Adipocyte (in vitro differentiated cells): ENCODE measurements at regions not wholly inside any gene's neighbourhood (a gene's known extent, or its start where the extent isn't known, plus 50 kb on each side); places are given as distances from the start of the nearest gene placed in this dataset.
"Not testable (repeated sequence)": the region's sequence is repeated elsewhere in the genome, so short reads cannot be mapped to it uniquely, and the experiment has no call there.

Source experiments
- DNase-seq: peaks from one replicate; pipeline ENCODE4 v3.0.0-alpha.2; 2015; ENCODE audit warnings: low read depth
- H3K27me3 ChIP-seq: replicated peaks from 2 replicates; pipeline ENCODE4 v1.7.0; 2013; ENCODE audit warnings: mild to moderate bottlenecking, low read length, moderate library complexity; ENCODE audit not compliant: control insufficient read depth, insufficient read depth
- H3K36me3 ChIP-seq: 2 replicates; pipeline ENCODE4 v1.7.0; 2013; ENCODE audit warnings: low read length, mild to moderate bottlenecking, moderate library complexity; ENCODE audit not compliant: control insufficient read depth, insufficient read depth, severe bottlenecking
- H3K4me1 ChIP-seq: 2 replicates; pipeline ENCODE4 v1.7.0; 2013; ENCODE audit warnings: mild to moderate bottlenecking, low read length, moderate library complexity; ENCODE audit not compliant: control insufficient read depth, insufficient read depth
- H3K4me3 ChIP-seq: 2 replicates; pipeline ENCODE4 v1.7.0; 2013; ENCODE audit warnings: mild to moderate bottlenecking, low read length, moderate library complexity
- H3K9ac ChIP-seq: 2 replicates; pipeline ENCODE4 v1.7.0; 2013; ENCODE audit warnings: mild to moderate bottlenecking, low read length, moderate library complexity
- H3K9me3 ChIP-seq: 2 replicates; pipeline ENCODE4 v1.7.0; 2013; ENCODE audit warnings: mild to moderate bottlenecking, low read length, moderate library complexity; ENCODE audit not compliant: control insufficient read depth

- Histone ChIP-seq H3K27me3 (no peaks in the 10 kb centered on the region), H3K9ac (no peak overlapping the region), H3K4me1 (no peaks in the 10 kb centered on the region), H3K9me3 (peaks cover 16% of the 10 kb centered on the region), H3K36me3 (no peaks in the 10 kb centered on the region), H3K4me3 (no peak overlapping the region)
- DNase-seq, result no peak
These were observed 156.8 kb upstream of the STS start for GRCh38 chrX:6990552-6991193.

GRCh38 chrX:6989858-6990257 lies 157.7 kb upstream of the STS start:
- H3K4me1 ChIP-seq, result no peaks in the 10 kb centered on the region
- no peak overlapping the region for H3K4me3 ChIP-seq
- H3K27me3 ChIP-seq, result no peaks in the 10 kb centered on the region
- H3K36me3 ChIP-seq, result no peaks in the 10 kb centered on the region
- H3K9ac ChIP-seq, result no peak overlapping the region
- no peak for DNase-seq
- peaks cover 12% of the 10 kb centered on the region for H3K9me3 ChIP-seq

- H3K27me3 ChIP-seq, H3K4me1 ChIP-seq, H3K9me3 ChIP-seq, H3K36me3 ChIP-seq, DNase-seq, H3K9ac ChIP-seq, H3K4me3 ChIP-seq: not testable (repeated sequence)
These were observed 158.8 kb upstream of the STS start for GRCh38 chrX:6988694-6989093.

- H3K9me3 ChIP-seq, result no peaks in the 10 kb centered on the region
- H3K4me1 ChIP-seq, result no peaks in the 10 kb centered on the region
- no peaks in the 10 kb centered on the region for H3K36me3 ChIP-seq
- H3K4me3 ChIP-seq, result no peak overlapping the region
- DNase-seq, result no peak
- no peaks in the 10 kb centered on the region for H3K27me3 ChIP-seq
- no peak overlapping the region for H3K9ac ChIP-seq
These were observed 160.6 kb upstream of the STS start for GRCh38 chrX:6986915-6987314.

GRCh38 chrX:6985537-6985936 lies 162.0 kb upstream of the STS start:
- Histone ChIP-seq H3K9me3 (no peaks in the 10 kb centered on the region), H3K4me1 (no peaks in the 10 kb centered on the region), H3K4me3 (no peak overlapping the region), H3K36me3 (no peaks in the 10 kb centered on the region), H3K9ac (no peak overlapping the region), H3K27me3 (no peaks in the 10 kb centered on the region)
- DNase-seq, result no peak

DNA sequence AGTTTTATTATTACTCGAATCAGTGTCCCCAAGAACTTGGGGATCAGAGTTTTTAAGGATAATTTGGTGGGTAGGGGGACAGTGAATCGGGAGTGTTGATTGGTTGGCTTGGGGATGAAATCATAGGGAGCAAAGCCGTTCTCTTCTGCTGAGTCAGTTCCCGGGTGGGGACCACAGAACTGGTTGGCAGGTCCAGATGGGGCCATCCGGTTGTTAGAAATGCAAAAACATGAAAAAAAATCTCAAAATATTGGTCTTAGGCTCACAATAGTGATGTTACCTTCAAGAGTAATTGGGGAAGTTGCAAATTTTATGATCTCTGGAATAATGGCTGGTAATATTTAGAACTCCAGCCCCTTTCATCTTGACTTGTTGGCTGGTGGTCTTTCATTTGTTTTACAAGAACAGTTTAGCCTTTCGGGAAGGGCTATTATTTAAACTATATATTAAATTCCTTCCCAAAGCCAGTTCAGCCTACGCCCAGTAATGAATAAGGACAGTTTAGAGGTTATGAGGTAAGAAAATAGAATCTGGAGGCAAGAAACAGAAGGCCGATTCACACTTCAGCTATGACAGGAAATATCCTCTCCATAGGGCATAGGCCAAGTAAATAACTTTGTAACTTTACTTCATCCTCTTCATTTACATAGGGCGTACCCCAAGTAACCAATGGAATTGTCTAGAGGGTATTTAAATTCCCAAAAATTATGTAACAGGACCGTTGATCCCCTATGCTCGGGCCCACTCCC lies 164.1 kb upstream of the STS start:
- Histone ChIP-seq H3K27me3 (no peaks in the 10 kb centered on the region), H3K4me3 (no peak overlapping the region), H3K36me3 (no peaks in the 10 kb centered on the region), H3K9me3 (no peaks in the 10 kb centered on the region), H3K4me1 (no peaks in the 10 kb centered on the region), H3K9ac (no peak overlapping the region)
- DNase-seq, result no peak

- peaks cover 5% of the 10 kb centered on the region for H3K36me3 ChIP-seq
- H3K4me3 ChIP-seq, result no peak overlapping the region
These were observed 165.7 kb upstream of the STS start for GRCh38 chrX:6981718-6982406.

GRCh38 chrX:6980981-6981380 lies 166.5 kb upstream of the STS start:
- no peak overlapping the region for H3K4me3 ChIP-seq
- H3K9me3 ChIP-seq, result peaks cover 3% of the 10 kb centered on the region
- no peak overlapping the region for H3K9ac ChIP-seq
- H3K36me3 ChIP-seq, result peaks cover 5% of the 10 kb centered on the region
- H3K4me1 ChIP-seq, result no peaks in the 10 kb centered on the region
- H3K27me3 ChIP-seq, result no peaks in the 10 kb centered on the region
- DNase-seq, result no peak

More at GRCh38 chrX:6981718-6982406, 165.7 kb upstream of the STS start:
- DNase-seq, result no peak
- peaks cover 3% of the 10 kb centered on the region for H3K9me3 ChIP-seq
- H3K4me1 ChIP-seq, result no peaks in the 10 kb centered on the region
- H3K9ac ChIP-seq, result no peak overlapping the region
- no peaks in the 10 kb centered on the region for H3K27me3 ChIP-seq

- DNase-seq, result no peak
- H3K36me3 ChIP-seq, result no peaks in the 10 kb centered on the region
- no peaks in the 10 kb centered on the region for H3K27me3 ChIP-seq
- no peak overlapping the region for H3K9ac ChIP-seq
- H3K4me1 ChIP-seq, result no peaks in the 10 kb centered on the region
- no peaks in the 10 kb centered on the region for H3K9me3 ChIP-seq
- H3K4me3 ChIP-seq, result no peak overlapping the region
These were observed 179.3 kb upstream of the STS start for GRCh38 chrX:6968231-6968630.

- H3K4me1 ChIP-seq, result no peaks in the 10 kb centered on the region
- no peaks in the 10 kb centered on the region for H3K9me3 ChIP-seq
- no peak for DNase-seq
- no peak overlapping the region for H3K4me3 ChIP-seq
- no peaks in the 10 kb centered on the region for H3K36me3 ChIP-seq
- H3K9ac ChIP-seq, result no peak overlapping the region
- H3K27me3 ChIP-seq, result no peaks in the 10 kb centered on the region
These were observed 181.8 kb upstream of the STS start for GRCh38 chrX:6965729-6966128.

- H3K27me3 ChIP-seq, result no peaks in the 10 kb centered on the region
- H3K4me3 ChIP-seq, result no peak overlapping the region
- no peaks in the 10 kb centered on the region for H3K9me3 ChIP-seq
- no peaks in the 10 kb centered on the region for H3K4me1 ChIP-seq
- no peak for DNase-seq
- H3K36me3 ChIP-seq, result no peaks in the 10 kb centered on the region
- H3K9ac ChIP-seq, result no peak overlapping the region
These were observed 185.5 kb upstream of the STS start for GRCh38 chrX:6962006-6962355.
